ENCODE measurements at regions not wholly inside any gene's neighbourhood (a gene's known extent, or its start where the extent isn't known, plus 50 kb on each side); places are given as distances from the start of the nearest gene placed in this dataset.
"Not testable (repeated sequence)": the region's sequence is repeated elsewhere in the genome, so short reads cannot be mapped to it uniquely, and the experiment has no call there.

DNA sequence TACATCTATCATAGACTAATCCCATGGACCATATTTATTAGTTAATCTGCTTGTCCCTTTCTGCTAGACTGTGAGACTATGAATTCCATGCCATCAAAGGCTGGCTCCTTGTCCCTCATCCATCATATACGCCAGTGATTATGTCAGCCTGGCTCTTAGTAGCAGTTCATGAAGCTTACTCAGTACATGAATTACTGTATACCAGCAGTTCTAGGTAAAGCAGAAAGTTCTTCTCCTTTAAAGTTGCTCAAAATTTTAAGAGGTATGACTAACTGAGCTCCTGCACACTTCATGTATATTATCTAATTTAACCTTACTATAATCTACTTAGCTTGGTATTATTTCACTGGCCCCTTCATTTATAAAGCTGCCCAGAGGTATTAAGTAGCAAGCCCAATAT lies 190.9 kb upstream of the TBL1XR1 start:
- H3K4me1 Mint-ChIP-seq (ENCODE audit: low read depth): no peaks in the 10 kb centered on the region
- no peaks in the 10 kb centered on the region for H3K27me3 Mint-ChIP-seq
- H3K4me3 Mint-ChIP-seq: no peak overlapping the region
- intact Hi-C loops (cut with DNase I, micrococcal nuclease): no loop called here
- TF ChIP-seq, protein P1, sequence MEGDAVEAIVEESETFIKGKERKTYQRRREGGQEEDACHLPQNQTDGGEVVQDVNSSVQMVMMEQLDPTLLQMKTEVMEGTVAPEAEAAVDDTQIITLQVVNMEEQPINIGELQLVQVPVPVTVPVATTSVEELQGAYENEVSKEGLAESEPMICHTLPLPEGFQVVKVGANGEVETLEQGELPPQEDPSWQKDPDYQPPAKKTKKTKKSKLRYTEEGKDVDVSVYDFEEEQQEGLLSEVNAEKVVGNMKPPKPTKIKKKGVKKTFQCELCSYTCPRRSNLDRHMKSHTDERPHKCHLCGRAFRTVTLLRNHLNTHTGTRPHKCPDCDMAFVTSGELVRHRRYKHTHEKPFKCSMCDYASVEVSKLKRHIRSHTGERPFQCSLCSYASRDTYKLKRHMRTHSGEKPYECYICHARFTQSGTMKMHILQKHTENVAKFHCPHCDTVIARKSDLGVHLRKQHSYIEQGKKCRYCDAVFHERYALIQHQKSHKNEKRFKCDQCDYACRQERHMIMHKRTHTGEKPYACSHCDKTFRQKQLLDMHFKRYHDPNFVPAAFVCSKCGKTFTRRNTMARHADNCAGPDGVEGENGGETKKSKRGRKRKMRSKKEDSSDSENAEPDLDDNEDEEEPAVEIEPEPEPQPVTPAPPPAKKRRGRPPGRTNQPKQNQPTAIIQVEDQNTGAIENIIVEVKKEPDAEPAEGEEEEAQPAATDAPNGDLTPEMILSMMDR (IDR thresholded peaks at IDR 0.05): no peak
- H3K9me3 ChIP-seq (ENCODE audit: control insufficient read depth in 1 of 2, insufficient read depth in 1 of 2, low read length in 2 of 2): no peaks in the 10 kb centered on the region
- H3K36me3 Mint-ChIP-seq (ENCODE audit: low read depth): no peaks in the 10 kb centered on the region
- H3K4me3 ChIP-seq (ENCODE audit: low read length): no peak overlapping the region
- ChIA-PET CTCF (interaction anchor here (1.0 kb wide), 1 partner anchor 12 kb away, joined by 4 read pairs; no protein-coding TSS in a partner anchor), POLR2A (interaction anchor here (0.9 kb wide), 1 partner anchor 191 kb away, joined by 3 read pairs; the partner anchor contains the start of gene TBL1XR1)
- no peaks in the 10 kb centered on the region for H3K27me3 ChIP-seq (ENCODE audit: control insufficient read depth in 1 of 2, insufficient read depth in 2 of 2, low read length in 2 of 2)
- no peaks in the 10 kb centered on the region for H3K4me1 ChIP-seq (ENCODE audit: insufficient read depth, low read length)
- peaks cover 3% of the 10 kb centered on the region for H3K9me3 Mint-ChIP-seq
- H3K27ac ChIP-seq (ENCODE audit: low read depth in 1 of 2, low read length in 2 of 2): no peak overlapping the region
- no peaks in the 10 kb centered on the region for H3K36me3 ChIP-seq (ENCODE audit: insufficient read depth, low read length)
- DNase-seq (no peak), ATAC-seq (ENCODE audit: poor library complexity) (no peak)
- H3K27ac Mint-ChIP-seq: no peak overlapping the region

- H3K36me3 ChIP-seq (ENCODE audit: insufficient read depth, low read length); H3K9me3 ChIP-seq (ENCODE audit: control insufficient read depth in 1 of 2, insufficient read depth in 1 of 2, low read length in 2 of 2); POLR2A ChIA-PET; H3K27me3 ChIP-seq (ENCODE audit: control insufficient read depth in 1 of 2, insufficient read depth in 2 of 2, low read length in 2 of 2); intact Hi-C loops (cut with DNase I, micrococcal nuclease); H3K4me1 ChIP-seq (ENCODE audit: insufficient read depth, low read length); ATAC-seq (ENCODE audit: poor library complexity); H3K36me3 Mint-ChIP-seq (ENCODE audit: low read depth); CTCF ChIA-PET; H3K9me3 Mint-ChIP-seq; H3K27ac Mint-ChIP-seq; DNase-seq; H3K4me3 ChIP-seq (ENCODE audit: low read length); H3K27ac ChIP-seq (ENCODE audit: low read depth in 1 of 2, low read length in 2 of 2); H3K4me1 Mint-ChIP-seq (ENCODE audit: low read depth); H3K27me3 Mint-ChIP-seq: not testable (repeated sequence)
- H3K4me3 Mint-ChIP-seq: peak overlapping the region; percentile 58
Measured at GRCh38 chr3:177394231-177395024, 197.1 kb upstream of the TBL1XR1 start.

DNA sequence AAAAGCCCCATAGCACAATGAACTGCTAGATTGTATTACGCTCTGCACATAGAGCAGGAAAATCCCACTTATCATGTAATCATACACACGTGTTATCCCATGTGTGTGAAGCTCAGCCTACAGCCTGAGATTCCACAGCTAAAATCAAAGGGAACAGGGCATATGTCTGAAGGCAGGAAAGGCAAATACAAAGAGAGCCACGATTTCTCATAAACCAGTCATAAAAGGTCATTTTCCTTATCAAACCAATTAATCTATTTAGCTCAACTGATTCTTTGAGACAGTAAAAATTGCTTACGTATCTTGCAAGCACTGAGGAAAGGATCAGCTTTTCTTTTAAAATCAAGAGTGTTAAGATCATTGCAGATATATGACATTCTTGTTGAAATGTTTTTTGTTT lies 199.5 kb upstream of the TBL1XR1 start:
- H3K27me3 ChIP-seq (ENCODE audit: control insufficient read depth in 1 of 2, insufficient read depth in 2 of 2, low read length in 2 of 2): no peaks in the 10 kb centered on the region
- peaks cover 2% of the 10 kb centered on the region for H3K9me3 Mint-ChIP-seq
- H3K27ac ChIP-seq (ENCODE audit: low read depth in 1 of 2, low read length in 2 of 2): no peak overlapping the region
- CTCF ChIA-PET: no interaction called here
- no peaks in the 10 kb centered on the region for H3K27me3 Mint-ChIP-seq
- peaks cover 10% of the 10 kb centered on the region for H3K4me1 Mint-ChIP-seq (ENCODE audit: low read depth)
- H3K4me3 Mint-ChIP-seq: no peak overlapping the region
- DNase-seq (no peak), ATAC-seq (ENCODE audit: poor library complexity) (no peak)
- H3K36me3 Mint-ChIP-seq (ENCODE audit: low read depth): no peaks in the 10 kb centered on the region
- intact Hi-C loops (cut with DNase I, micrococcal nuclease): no loop called here
- no peaks in the 10 kb centered on the region for H3K36me3 ChIP-seq (ENCODE audit: insufficient read depth, low read length)
- TF ChIP-seq, protein P1 (IDR thresholded peaks at IDR 0.05): no peak
- H3K4me1 ChIP-seq (ENCODE audit: insufficient read depth, low read length): no peaks in the 10 kb centered on the region
- POLR2A ChIA-PET: interaction anchor here (0.8 to 1.5 kb wide), 3 partner anchors 14 to 199 kb away, joined by 3 to 4 read pairs (median 3); partner anchors contain the start of gene TBL1XR1
- no peak overlapping the region for H3K27ac Mint-ChIP-seq
- peaks cover 0 to 5% of the 10 kb centered on the region in 2 experiments for H3K9me3 ChIP-seq (ENCODE audit: control insufficient read depth in 1 of 2, insufficient read depth in 1 of 2, low read length in 2 of 2)
- no peak overlapping the region for H3K4me3 ChIP-seq (ENCODE audit: low read length)
